GM10248 (cell line): ENCODE measurements at regions not wholly inside any gene's neighbourhood (a gene's known extent, or its start where the extent isn't known, plus 50 kb on each side); places are given as distances from the start of the nearest gene placed in this dataset.

Experiments
- CTCF ChIA-PET: fragments of 300-600 bp; sonication (Branson Sonifier 250); formaldehyde crosslinking; extraction: SDS; loops from one replicate; lab custom pipeline; 2021; ENCODE audit warnings: antibody characterized with exemption; lab: Yijun Ruan, JAX
- POLR2A ChIA-PET: fragments of 350-650 bp; sonication (Branson Sonifier 250); formaldehyde crosslinking; extraction: SDS; loops from one replicate; lab custom pipeline; 2020; ENCODE audit warnings: antibody characterized with exemption; lab: Yijun Ruan, JAX
- DNase-seq: peaks from one replicate; pipeline ENCODE4 v3.0.0; 2012; ENCODE audit errors: extremely low spot score
- CTCF ChIP-seq: IDR thresholded peaks from 2 replicates; pipeline ENCODE4 v1.5.1; 2012; ENCODE audit warnings: mild to moderate bottlenecking, low read depth; ENCODE audit errors: extremely low read depth, missing control alignments, control extremely low read depth

- POLR2A ChIA-PET = no interaction called here
- TF ChIP-seq CTCF = no peak
- CTCF ChIA-PET = interaction anchor here (0.9 to 7.4 kb wide), 6 partner anchors 8 to 203 kb away, joined by 3 to 45 read pairs (median 5); no protein-coding TSS in a partner anchor
- no peak for DNase-seq
Measured at GRCh38 chr3:134302674-134303073, 52.0 kb upstream of the RYK start.

DNA sequence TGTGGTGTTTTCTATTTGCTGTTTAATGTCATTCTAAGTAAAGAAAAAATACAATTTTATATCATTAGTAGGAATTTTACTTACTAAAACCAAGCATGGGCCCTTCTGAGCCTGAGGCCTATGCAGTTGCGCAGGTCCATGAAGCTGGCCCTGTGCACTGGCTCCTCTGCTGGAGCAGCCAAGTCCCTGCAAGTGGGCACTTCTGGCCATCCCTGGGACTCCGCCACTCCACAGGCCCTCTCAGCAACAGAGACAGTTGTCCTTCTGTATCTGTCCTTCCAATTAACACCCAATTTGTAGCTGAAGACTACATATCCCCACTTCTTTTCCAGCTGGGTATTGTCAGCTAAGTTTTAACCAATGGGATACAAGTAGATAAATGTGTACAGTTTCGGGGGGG is 49.9 kb upstream of the RYK start:
- DNase-seq = no peak

More for the DNA sequence above, 49.9 kb upstream of the RYK start:
- ChIA-PET CTCF (interaction anchor here (1.4 to 7.4 kb wide), 3 partner anchors 27 to 174 kb away, joined by 3 to 45 read pairs (median 16); no protein-coding TSS in a partner anchor), POLR2A (no interaction called here)
- TF ChIP-seq CTCF = no peak
